Mesothelial cell of epicardium (in vitro differentiated cells): ENCODE measurements at regions not wholly inside any gene's neighbourhood (a gene's known extent, or its start where the extent isn't known, plus 50 kb on each side); places are given as distances from the start of the nearest gene placed in this dataset.
"Not testable (repeated sequence)": the region's sequence is repeated elsewhere in the genome, so short reads cannot be mapped to it uniquely, and the experiment has no call there.

Experiments
- DNase-seq, 2 experiments: peaks; one replicate each; pipeline ENCODE4 v3.0.0; 2021; ENCODE audit warnings: low spot score in 2 of 2; ENCODE audit not compliant: unreplicated experiment in 2 of 2
- H3K27ac Mint-ChIP-seq: 2 replicates; pipeline ENCODE4 v1.8.0; 2021; ENCODE audit warnings: mixed read lengths
- H3K27me3 Mint-ChIP-seq: 2 replicates; pipeline ENCODE4 v1.8.0; 2021; ENCODE audit warnings: low read depth, mixed read lengths
- H3K36me3 Mint-ChIP-seq: 2 replicates; pipeline ENCODE4 v1.8.0; 2021; ENCODE audit warnings: mixed read lengths
- H3K4me1 Mint-ChIP-seq: 2 replicates; pipeline ENCODE4 v1.8.0; 2021; ENCODE audit warnings: mixed read lengths
- H3K4me3 Mint-ChIP-seq: 2 replicates; pipeline ENCODE4 v1.8.0; 2021; ENCODE audit warnings: mild to moderate bottlenecking, moderate library complexity, mixed read lengths
- H3K9me3 Mint-ChIP-seq: 2 replicates; pipeline ENCODE4 v1.8.0; 2021; ENCODE audit warnings: mixed read lengths

DNA sequence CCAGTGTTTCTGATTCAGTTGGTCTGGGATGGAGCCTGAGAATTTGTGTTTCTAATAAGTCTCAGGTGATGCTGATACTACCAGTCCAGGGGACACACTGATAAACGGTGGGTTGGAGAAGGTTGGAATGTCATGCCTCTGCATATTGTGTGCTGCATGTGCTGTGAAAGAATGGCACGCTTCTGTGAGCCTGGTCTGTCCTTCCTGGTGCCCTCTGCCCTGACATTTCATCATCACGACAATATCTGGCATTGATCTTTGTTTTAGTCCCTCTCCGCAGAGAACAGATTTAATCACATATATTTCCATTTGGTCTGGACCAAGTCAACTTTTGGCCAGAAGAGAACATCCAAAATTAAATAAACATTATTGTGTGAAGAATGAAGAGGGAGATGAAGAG, 207.0 kb downstream of the BCL2L11 start:
- H3K4me1 Mint-ChIP-seq, H3K4me3 Mint-ChIP-seq, H3K27me3 Mint-ChIP-seq, DNase-seq, H3K36me3 Mint-ChIP-seq, H3K9me3 Mint-ChIP-seq, H3K27ac Mint-ChIP-seq: not testable (repeated sequence)

GRCh38 chr2:111329309-111329708, 208.6 kb downstream of the BCL2L11 start:
- not testable (repeated sequence) for H3K9me3 Mint-ChIP-seq, H3K27me3 Mint-ChIP-seq, H3K4me1 Mint-ChIP-seq, H3K27ac Mint-ChIP-seq, DNase-seq, H3K36me3 Mint-ChIP-seq, H3K4me3 Mint-ChIP-seq

GRCh38 chr2:111331099-111331724, 210.5 kb downstream of the BCL2L11 start:
- not testable (repeated sequence) for H3K27me3 Mint-ChIP-seq, H3K4me1 Mint-ChIP-seq, DNase-seq, H3K9me3 Mint-ChIP-seq, H3K27ac Mint-ChIP-seq, H3K36me3 Mint-ChIP-seq, H3K4me3 Mint-ChIP-seq

DNA sequence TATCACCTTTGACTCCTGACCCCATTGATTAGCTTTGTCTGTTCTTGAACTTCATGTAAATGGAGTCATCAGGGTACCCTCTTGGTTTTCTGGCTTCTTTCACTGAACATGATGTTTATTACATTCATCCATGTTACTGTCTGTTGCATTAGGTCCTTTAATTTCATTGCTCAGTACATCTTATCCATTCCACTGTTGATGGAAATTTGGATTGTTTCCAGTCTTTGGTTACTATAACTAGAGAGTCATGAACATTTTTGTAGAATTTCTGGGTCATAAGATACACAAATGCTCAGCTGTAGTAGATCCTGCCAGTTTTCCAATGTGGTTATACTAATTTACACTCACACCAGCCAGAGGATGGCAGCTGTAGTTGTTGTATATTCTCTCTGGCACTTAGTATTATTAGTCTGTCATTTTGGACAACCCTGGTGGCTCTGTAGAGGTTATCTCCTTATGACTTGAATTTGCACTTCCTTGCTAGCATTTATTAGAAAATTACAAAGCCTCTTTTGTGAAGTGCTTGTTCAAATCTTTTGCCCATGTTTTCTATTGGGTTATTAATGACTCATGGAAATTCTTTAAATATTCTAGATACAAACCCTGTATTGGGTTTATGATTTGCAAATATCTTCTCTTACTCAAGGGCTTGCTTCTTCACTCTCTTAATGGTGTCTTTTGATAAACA, 214.7 kb downstream of the BCL2L11 start:
- H3K27ac Mint-ChIP-seq, H3K9me3 Mint-ChIP-seq, H3K4me1 Mint-ChIP-seq, H3K36me3 Mint-ChIP-seq, H3K4me3 Mint-ChIP-seq, H3K27me3 Mint-ChIP-seq, DNase-seq: not testable (repeated sequence)

DNA sequence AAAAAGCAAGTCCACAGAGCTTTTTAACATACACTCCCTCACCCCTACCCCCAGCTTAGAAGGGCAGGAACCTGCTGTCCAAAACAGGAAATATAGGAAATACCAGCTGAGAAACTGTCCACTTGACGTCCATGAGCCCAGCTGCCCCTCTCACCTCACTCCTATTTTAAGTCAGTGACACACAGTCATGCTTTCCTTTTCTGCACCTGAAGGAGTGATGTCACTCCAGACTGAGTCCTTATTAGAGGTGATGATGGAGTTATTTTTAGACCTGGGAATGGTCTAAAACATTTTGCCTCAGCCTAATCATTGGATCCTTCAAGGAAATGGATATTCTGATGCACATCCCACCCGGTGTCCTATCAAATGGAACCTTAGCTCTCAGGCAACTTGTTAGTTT, 217.8 kb downstream of the BCL2L11 start:
- not testable (repeated sequence) for H3K4me3 Mint-ChIP-seq, H3K27me3 Mint-ChIP-seq, H3K36me3 Mint-ChIP-seq, DNase-seq, H3K4me1 Mint-ChIP-seq, H3K9me3 Mint-ChIP-seq, H3K27ac Mint-ChIP-seq

DNA sequence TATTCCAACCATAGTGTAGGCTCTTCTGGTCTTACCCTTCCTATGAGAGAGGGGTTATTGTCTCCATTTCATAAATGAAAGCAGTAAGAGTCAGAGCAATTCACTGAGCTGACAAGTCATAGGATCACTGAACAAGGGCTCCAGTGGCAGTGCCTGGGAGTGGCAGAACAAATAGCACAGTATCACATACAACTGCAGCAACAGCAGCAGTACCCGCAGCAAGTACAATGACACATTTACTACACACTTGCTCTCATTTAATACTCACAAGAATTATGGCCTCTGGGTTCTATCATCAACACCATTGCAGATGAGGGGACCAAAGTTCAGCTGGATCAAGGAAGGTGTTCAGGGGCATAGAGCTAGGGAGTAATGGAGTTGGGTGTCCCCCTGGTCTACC, 218.8 kb downstream of the BCL2L11 start:
- H3K36me3 Mint-ChIP-seq, H3K27me3 Mint-ChIP-seq, H3K27ac Mint-ChIP-seq, H3K9me3 Mint-ChIP-seq, H3K4me3 Mint-ChIP-seq, H3K4me1 Mint-ChIP-seq, DNase-seq: not testable (repeated sequence)

DNA sequence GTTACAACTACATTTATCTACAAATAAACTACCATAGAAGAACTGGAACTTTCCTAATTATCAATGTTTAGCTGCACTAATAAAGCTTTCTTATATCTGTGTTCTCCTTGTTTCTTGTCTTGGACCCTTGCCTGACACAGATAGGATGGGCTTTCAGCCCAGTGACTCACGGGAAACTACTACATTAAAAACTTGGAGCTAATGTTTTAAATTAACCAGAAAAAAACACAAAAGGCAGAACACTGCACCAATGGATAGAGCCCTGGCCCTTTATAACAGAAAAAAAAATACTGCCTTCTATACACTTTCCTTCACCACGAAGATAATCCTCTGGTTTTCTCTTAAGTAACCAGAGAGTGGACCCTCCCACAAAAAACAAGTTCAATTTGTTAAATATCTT, 223.9 kb downstream of the BCL2L11 start:
- not testable (repeated sequence) for H3K27me3 Mint-ChIP-seq, H3K9me3 Mint-ChIP-seq, H3K4me3 Mint-ChIP-seq, H3K4me1 Mint-ChIP-seq, H3K36me3 Mint-ChIP-seq, DNase-seq
- peak overlapping the region; percentile 56 for H3K27ac Mint-ChIP-seq

DNA sequence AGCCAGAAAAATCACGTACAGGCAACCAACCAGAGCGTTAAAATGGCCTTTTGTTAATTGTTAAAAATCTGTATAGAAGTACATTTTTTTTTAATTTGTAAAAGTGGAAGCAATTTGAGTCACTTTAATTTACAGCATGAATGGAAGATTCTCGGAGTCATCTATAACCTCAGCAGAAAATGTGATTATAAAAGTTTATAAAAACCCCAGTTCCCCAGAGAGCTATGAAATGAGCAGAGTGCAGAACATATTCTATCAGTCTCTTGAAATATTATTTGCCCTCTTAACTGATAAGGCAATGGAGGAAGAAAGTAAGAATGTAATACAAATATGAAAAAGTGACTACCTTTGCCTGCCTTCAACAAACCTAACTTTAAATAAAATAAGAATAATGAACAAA, 224.7 kb downstream of the BCL2L11 start:
- H3K4me1 Mint-ChIP-seq, H3K27me3 Mint-ChIP-seq, H3K27ac Mint-ChIP-seq, DNase-seq, H3K36me3 Mint-ChIP-seq, H3K4me3 Mint-ChIP-seq, H3K9me3 Mint-ChIP-seq: not testable (repeated sequence)

DNA sequence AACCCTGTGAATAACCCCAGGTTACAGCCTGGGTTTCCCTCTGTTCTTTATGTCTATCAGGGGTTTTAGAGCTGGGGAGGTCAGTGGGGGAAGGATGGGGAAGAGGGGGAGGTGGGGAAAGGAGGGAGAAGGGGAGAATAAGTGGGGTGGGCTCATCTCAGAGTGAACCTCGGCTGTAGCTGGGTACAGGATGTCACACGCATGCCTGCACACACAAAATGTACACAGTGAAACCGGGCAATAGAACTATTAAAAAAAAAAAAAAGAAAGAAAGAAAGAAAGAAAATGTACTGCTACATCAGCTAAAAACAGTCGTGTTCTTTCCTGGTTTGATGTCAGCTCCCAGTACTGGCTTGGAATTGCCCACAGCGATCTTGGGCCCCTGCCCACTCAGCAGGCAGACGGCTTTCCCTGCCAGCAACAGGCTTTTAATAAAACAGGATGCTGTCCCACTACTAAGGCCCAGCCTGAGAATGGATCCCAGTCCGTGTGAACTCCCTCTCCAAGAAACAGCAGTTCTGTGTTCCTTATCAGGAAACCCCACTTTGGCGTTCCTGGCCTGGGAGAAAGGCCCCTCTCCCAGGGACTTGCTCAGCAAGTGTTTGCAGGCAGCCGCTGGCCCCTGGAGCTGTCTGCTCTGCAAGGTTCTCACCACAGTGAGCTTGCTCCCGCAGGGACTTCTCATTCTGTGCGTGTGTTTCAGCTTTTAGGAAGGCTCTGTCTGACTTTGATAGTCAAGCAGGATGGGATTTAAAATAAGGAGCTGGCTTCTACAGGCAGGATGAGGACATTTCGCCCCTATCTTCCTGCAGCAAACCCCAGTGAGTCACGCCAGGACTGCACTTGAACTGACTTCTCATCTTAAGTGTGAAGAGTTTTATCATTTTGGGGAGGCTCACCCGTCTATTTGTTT, 225.6 kb downstream of the BCL2L11 start:
- H3K27ac Mint-ChIP-seq, H3K4me3 Mint-ChIP-seq, H3K27me3 Mint-ChIP-seq, H3K4me1 Mint-ChIP-seq, H3K36me3 Mint-ChIP-seq, DNase-seq, H3K9me3 Mint-ChIP-seq: not testable (repeated sequence)

DNA sequence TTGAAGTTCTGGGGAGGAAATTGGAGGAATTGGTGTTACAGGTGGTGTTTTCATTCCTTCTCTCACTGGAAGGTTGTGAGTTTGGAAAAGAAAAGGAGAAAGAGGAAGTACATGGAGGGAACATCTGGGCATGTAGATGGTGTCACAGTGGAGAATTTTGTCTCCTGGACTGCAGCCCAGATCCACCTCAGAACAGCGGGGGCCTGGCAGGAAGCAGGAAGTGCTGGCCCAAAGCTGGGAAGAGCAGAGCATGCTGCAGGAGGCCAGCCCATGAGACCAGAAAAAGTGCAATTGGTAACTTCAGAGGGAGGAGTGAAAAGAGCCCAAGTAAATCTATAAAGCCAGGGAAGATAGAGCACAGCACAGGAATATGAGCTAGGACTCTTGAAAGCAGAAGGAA, 227.0 kb downstream of the BCL2L11 start:
- H3K4me3 Mint-ChIP-seq, H3K27me3 Mint-ChIP-seq, DNase-seq, H3K36me3 Mint-ChIP-seq, H3K9me3 Mint-ChIP-seq, H3K27ac Mint-ChIP-seq, H3K4me1 Mint-ChIP-seq: not testable (repeated sequence)

DNA sequence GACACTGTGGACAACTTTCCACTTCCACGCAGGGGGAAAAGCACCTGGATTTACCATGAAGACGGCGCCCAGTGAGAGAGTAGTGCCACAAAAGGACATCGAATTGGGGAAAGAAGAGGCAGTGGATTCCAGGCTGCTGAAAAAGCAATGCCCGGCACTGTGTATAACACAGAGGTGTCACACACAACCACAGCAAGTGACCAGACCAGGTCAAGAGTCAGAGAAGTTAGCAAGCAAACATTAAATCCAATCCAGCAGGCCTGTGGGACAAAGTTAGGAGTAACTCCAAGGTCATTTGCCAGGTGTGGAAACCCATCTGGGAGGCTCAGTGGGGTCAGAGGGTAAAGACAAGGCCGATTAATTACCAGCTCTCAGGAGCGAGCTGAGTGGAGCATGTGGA, 227.6 kb downstream of the BCL2L11 start:
- not testable (repeated sequence) for H3K36me3 Mint-ChIP-seq, H3K9me3 Mint-ChIP-seq, H3K27ac Mint-ChIP-seq, H3K27me3 Mint-ChIP-seq, H3K4me1 Mint-ChIP-seq, DNase-seq, H3K4me3 Mint-ChIP-seq

GRCh38 chr2:111355022-111355817, 234.5 kb downstream of the BCL2L11 start:
- H3K36me3 Mint-ChIP-seq, H3K4me1 Mint-ChIP-seq, DNase-seq, H3K4me3 Mint-ChIP-seq, H3K9me3 Mint-ChIP-seq, H3K27me3 Mint-ChIP-seq: not testable (repeated sequence)
- peak overlapping the region; percentile 81 for H3K27ac Mint-ChIP-seq

GRCh38 chr2:111355823-111356511, 235.3 kb downstream of the BCL2L11 start:
- not testable (repeated sequence) for H3K9me3 Mint-ChIP-seq, DNase-seq, H3K4me1 Mint-ChIP-seq, H3K27me3 Mint-ChIP-seq, H3K4me3 Mint-ChIP-seq, H3K36me3 Mint-ChIP-seq
- H3K27ac Mint-ChIP-seq = peak overlapping the region; percentile 81
